GM12864 (cell line): ENCODE measurements at regions not wholly inside any gene's neighbourhood (a gene's known extent, or its start where the extent isn't known, plus 50 kb on each side); places are given as distances from the start of the nearest gene placed in this dataset.

Source experiments
- DNase-seq: peaks from one replicate; pipeline ENCODE4 v3.0.0-alpha.2; 2011; ENCODE audit warnings: low read depth
- H3K4me3 ChIP-seq: 2 replicates; pipeline ENCODE4 v1.5.1; 2011; ENCODE audit warnings: mild to moderate bottlenecking, low read depth, low read length, control low read depth
- CTCF ChIP-seq: IDR thresholded peaks from 2 replicates; pipeline ENCODE4 v1.5.1; 2011; ENCODE audit warnings: low read depth, mild to moderate bottlenecking, moderate library complexity, low read length, control low read depth, inconsistent platforms; ENCODE audit errors: missing control alignments

DNA sequence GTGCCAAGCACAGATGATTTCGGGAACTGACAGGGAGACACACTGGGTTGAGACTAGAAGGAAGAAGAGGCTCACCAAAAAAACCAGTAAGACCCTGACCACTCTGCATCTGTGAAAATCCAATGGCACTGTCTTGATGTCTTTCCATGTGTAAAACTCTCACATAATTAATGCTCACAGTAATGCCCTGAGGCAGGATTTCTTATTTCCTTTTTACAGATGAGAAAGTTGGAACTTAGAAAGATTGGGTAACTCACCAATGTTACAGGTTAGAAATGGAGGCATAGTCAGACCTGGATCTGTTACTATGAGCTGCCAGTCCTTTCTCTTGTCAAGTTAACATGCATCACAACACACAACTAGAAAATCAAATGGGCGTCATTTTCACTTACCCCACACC, 151.0 kb upstream of the MCHR2 start:
- no peak for TF ChIP-seq CTCF
- no peak overlapping the region for H3K4me3 ChIP-seq
- no peak for DNase-seq

DNA sequence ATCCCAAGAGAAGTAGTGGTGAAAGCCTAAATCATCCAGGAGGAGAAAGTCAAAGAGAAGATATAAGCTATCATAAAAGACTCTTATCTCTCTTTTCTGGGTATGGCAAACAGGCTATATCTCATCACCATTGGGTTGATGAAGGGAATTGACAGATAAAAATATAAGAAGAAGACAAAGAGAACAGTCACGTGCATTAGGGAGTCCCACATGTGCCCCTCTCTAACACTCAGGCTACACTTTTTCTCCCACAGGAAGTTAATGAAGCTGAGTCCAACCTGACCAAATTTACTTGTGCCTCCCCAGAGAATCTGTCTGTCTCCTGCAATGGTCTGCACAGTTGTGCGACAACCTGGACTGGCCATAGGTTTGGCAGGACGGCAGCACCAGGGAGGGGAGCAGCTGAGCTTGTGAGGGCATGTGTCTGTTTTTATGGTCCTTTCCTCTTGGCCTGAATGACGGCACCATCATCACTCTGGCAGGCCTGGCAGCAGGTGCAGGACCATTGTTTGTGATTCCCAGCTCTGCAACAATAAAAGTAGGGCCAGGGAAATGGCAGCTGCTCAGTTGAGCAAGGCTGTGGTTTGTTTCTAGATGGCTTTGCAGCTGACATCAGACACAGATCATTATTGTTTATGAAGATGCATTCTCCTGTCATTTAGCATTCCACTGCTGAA, 144.5 kb upstream of the MCHR2 start:
- DNase-seq = no peak
- no peak overlapping the region for H3K4me3 ChIP-seq
- TF ChIP-seq CTCF = no peak

- no peak overlapping the region for H3K4me3 ChIP-seq
- DNase-seq = no peak
- no peak for TF ChIP-seq CTCF
These were observed 143.7 kb upstream of the MCHR2 start for GRCh38 chr6:100137759-100138158.

- no peak for TF ChIP-seq CTCF
- DNase-seq = no peak
- H3K4me3 ChIP-seq = no peak overlapping the region
These were observed 142.6 kb upstream of the MCHR2 start for GRCh38 chr6:100136590-100136989.

GRCh38 chr6:100135977-100136376, 142.0 kb upstream of the MCHR2 start:
- DNase-seq = no peak
- no peak overlapping the region for H3K4me3 ChIP-seq
- no peak for TF ChIP-seq CTCF

DNA sequence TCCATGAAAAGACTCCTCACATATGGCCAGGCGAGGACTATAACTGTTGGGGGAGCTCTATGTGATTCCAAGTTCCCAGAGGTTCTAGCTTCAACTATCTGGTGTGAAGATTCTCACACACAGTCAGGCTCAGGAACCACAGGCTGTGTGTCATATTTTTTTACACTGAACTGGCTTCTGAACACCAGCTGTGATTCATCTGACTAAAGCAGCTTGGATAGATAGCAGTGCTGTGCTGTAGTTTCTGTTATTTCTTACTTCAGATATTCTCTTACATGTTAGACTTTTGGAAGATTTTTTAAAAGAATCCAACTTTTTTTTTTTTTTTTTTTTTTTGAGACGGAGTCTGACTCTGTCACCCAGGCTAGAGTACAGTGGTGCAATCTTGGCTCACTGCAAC, 140.7 kb upstream of the MCHR2 start:
- no peak for TF ChIP-seq CTCF

DNA sequence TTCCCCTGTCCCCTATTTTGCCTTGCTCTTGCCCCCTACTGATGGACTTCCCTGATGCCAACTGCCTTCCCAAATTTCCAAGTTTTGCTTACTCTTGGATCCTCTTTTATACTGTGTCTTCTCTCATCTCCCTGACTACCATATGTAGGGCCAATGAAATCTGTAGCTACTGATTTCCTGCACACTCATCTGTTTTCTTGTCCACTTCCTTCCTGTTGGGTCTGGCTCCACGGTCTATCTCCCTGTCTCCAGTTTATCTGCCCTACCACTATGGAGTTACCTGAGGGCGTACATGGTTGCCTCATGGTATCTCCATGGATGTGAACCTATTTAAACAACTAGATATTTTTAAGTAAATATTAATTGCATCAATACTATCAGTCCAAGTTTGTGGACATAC, 140.3 kb upstream of the MCHR2 start:
- no peak for TF ChIP-seq CTCF
- H3K4me3 ChIP-seq = no peak overlapping the region
- DNase-seq = no peak

More for the DNA sequence above, 140.7 kb upstream of the MCHR2 start:
- H3K4me3 ChIP-seq = no peak overlapping the region
- DNase-seq = no peak
